Vagina (tissue), 2 donors: ENCODE measurements at regions not wholly inside any gene's neighbourhood (a gene's known extent, or its start where the extent isn't known, plus 50 kb on each side); places are given as distances from the start of the nearest gene placed in this dataset.

ENCODE experiments used
- CTCF ChIP-seq, 3 experiments: fragments of 450-650 bp in 2 of 3; fragments of 200-600 bp in 1 of 3; sonication (generic) in 1 of 3; IDR thresholded peaks; one replicate each; pipeline ENCODE4 v1.5.1; 2017 to 2019; ENCODE audit warnings: antibody characterized with exemption in 3 of 3, mild to moderate bottlenecking in 2 of 3, moderate library complexity in 2 of 3
- POLR2A ChIP-seq, 2 donors: fragments of 450-650 bp; IDR thresholded peaks; one replicate each; pipeline ENCODE4 v1.6.1; 2017; ENCODE audit warnings: antibody characterized with exemption in 2 of 2, mild to moderate bottlenecking in 2 of 2, moderate library complexity in 2 of 2
- POLR2AphosphoS5 ChIP-seq, 2 donors: sonication (generic); formaldehyde crosslinking; IDR thresholded peaks; one replicate each; pipeline ENCODE4 v1.9.0; 2017; ENCODE audit warnings: antibody characterized with exemption in 2 of 2, mild to moderate bottlenecking in 2 of 2, low read depth in 1 of 2; ENCODE audit not compliant: insufficient read depth in 1 of 2

DNA sequence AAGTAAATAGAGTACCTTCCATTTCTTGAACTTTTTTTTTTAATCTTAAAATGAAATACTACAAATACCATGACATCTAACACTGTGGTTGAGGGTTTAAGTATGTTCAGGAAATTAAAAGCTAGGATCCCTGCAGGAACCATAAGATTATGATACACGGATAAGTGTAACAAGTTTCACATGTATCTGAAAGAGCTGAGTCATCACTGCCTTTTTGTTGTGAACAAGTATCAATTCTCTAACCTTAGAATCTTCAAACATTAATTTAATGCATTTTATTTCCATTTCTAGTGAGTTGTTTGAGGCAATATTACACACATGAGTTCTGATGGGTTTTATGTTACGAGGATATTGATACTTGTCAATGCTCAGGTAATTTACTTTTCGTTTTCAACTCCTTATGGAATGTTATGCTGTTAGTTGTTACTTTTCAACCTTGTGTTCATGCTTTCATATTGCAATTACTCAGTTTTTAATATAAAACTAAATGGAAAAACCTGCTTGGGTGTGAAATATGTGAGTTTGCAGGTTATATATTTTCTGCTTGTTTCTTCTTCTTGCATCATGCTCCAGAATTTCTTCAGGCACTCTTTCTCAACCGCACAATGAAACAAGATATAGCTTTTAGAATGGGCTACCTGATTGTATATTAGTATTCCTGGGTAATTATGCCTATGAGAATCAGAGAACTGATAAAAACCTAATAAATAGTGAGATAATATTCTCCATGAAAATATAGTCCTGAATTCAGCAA, 361.3 kb upstream of the MTNR1B start:
- no peak for TF ChIP-seq CTCF (IDR thresholded peaks at IDR 0.05)
- TF ChIP-seq POLR2AphosphoS5 (IDR thresholded peaks at IDR 0.05; ENCODE audit: insufficient read depth in 1 of 2, low read depth in 1 of 2), result no peak
- TF ChIP-seq POLR2A (IDR thresholded peaks at IDR 0.05), result no peak
